Stomach (tissue), 8 donors: ENCODE measurements at regions not wholly inside any gene's neighbourhood (a gene's known extent, or its start where the extent isn't known, plus 50 kb on each side); places are given as distances from the start of the nearest gene placed in this dataset.
A peak's percentile ranks its signal among the peaks of the same experiment; 100 is the strongest.

Experiments
- DNase-seq, 2 donors: peaks; one replicate each; pipeline versions ENCODE4 v3.0.0 to v3.0.0-alpha.2; 2013 to 2019
- H3K27ac ChIP-seq, 5 donors: fragments of 200-600 bp in 4 of 5; sonication (generic) in 4 of 5; one replicate each; pipeline ENCODE4 v1.5.1; 2013 to 2019; ENCODE audit warnings: mild to moderate bottlenecking in 1 of 5, moderate library complexity in 1 of 5
- H3K27me3 ChIP-seq, 3 donors: fragments of 200-600 bp; sonication (generic); one replicate each; pipeline ENCODE4 v1.5.1; 2017 to 2019; ENCODE audit warnings: mixed run types in 1 of 3
- H3K36me3 ChIP-seq, 4 donors: fragments of 200-600 bp; sonication (generic); 1 replicate in 3 of 4; 2 replicates in 1 of 4; pipeline ENCODE4 v1.5.1; 2016 to 2019
- H3K4me1 ChIP-seq, 4 donors: fragments of 200-600 bp; sonication (generic); one replicate each; pipeline ENCODE4 v1.5.1; 2016 to 2019
- H3K4me3 ChIP-seq, 4 donors: fragments of 200-600 bp; sonication (generic) in 3 of 4; one replicate each; pipeline ENCODE4 v1.5.1; 2016 to 2019; ENCODE audit warnings: mild to moderate bottlenecking in 1 of 4
- H3K9me3 ChIP-seq, 4 donors: fragments of 200-600 bp; sonication (generic); one replicate each; pipeline ENCODE4 v1.5.1; 2016 to 2019
- CTCF ChIP-seq, 7 experiments: fragments of 450-650 bp in 4 of 7; fragments of 200-600 bp in 3 of 7; sonication (generic) in 3 of 7; IDR thresholded peaks; one replicate each; pipeline ENCODE4 v1.5.1; 2016 to 2019; ENCODE audit warnings: antibody characterized with exemption in 7 of 7, control low read depth in 2 of 7, mild to moderate bottlenecking in 1 of 7
- EP300 ChIP-seq: sonication (generic); formaldehyde crosslinking; IDR thresholded peaks from one replicate; pipeline ENCODE4 v1.6.1; 2017; ENCODE audit warnings: antibody characterized with exemption
- POLR2A ChIP-seq, 4 donors: fragments of 450-650 bp; IDR thresholded peaks; one replicate each; pipeline ENCODE4 v1.6.1; 2016; ENCODE audit warnings: antibody characterized with exemption in 4 of 4, control low read depth in 2 of 4, mild to moderate bottlenecking in 1 of 4, moderate library complexity in 1 of 4
- POLR2AphosphoS5 ChIP-seq, 3 donors: sonication (generic); formaldehyde crosslinking; IDR thresholded peaks; one replicate each; pipeline ENCODE4 v1.6.1; 2016; ENCODE audit warnings: antibody characterized with exemption in 3 of 3
- WGBS, 5 donors: extraction: QIAGEN DNeasy Blood & Tissue Kit in 3 of 5; methylation state at CpG; one replicate each; pipeline versions ENCODE4 v1.1.5 to v1.1.7; 2013 to 2018; 5-methylcytosine and 5-hydroxymethylcytosine counted together
- intact Hi-C: fragments of 100-400 bp; cut with DNase I; formaldehyde crosslinking; loops from one replicate; pipeline ENCODE4 v1.15.1; 2023; ENCODE audit warnings: low total_unique reads
- donor health status: healthy with polysubstance abuse.
- donor health status: Bipolar disorder and iron deficiency.
- donor health status: healthy.

- Histone ChIP-seq H3K9me3 (no peaks in the 10 kb centered on the region), H3K4me1 (peaks cover 0 to 5% (median 0%) of the 10 kb centered on the region in 4 donors), H3K4me3 (no peak overlapping the region), H3K27me3 (no peaks in the 10 kb centered on the region), H3K36me3 (no peaks in the 10 kb centered on the region), H3K27ac (no peak overlapping the region)
- peak; percentile 80 to 88 for DNase-seq
- 19 to 31% (median 26%) methylated on average over 8 to 11 of the region's 11 CpGs for WGBS, 5 donors
- intact Hi-C loops = loop anchor here (5.0 kb wide), 1 partner anchor 80 kb away; no protein-coding TSS in a partner anchor
- TF ChIP-seq CTCF (IDR thresholded peaks at IDR 0.05) (peak in 5 of 7 experiments; percentile 57 to 69 (median 61)), EP300 (no peak)
Measured at GRCh38 chrX:140057001-140057411, 91.7 kb upstream of the CXorf66 start.

DNA sequence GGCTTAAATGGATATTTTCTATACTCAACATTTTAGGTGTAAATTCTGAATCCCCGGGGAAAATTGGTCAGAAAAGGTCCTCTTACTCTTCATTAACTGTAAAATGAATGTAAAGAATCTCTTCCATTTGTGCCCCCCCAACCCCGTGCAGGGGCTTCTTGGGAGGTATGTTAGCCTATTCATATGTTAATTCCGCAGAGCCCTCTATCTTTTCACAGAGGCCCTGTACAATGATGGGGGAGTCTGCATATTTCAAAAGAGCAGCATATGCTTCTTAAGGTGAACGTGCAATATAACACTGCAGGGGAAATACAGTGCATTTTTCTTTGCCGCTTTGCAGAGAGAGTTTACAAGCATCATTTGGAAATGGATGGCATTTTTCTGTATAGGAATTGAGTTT lies 88.5 kb upstream of the CXorf66 start:
- intact Hi-C loops = no loop called here
- Histone ChIP-seq H3K4me3 (no peak overlapping the region), H3K27ac (no peak overlapping the region), H3K4me1 (peaks cover 0 to 5% (median 0%) of the 10 kb centered on the region in 4 donors), H3K36me3 (no peaks in the 10 kb centered on the region), H3K27me3 (no peaks in the 10 kb centered on the region), H3K9me3 (no peaks in the 10 kb centered on the region)
- no peak for DNase-seq
- WGBS, 5 donors = 31 to 42% (median 36%) methylated on average over 5 of the region's 5 CpGs
- no peak for TF ChIP-seq CTCF (IDR thresholded peaks at IDR 0.05)
- no peak for TF ChIP-seq EP300

- no peaks in the 10 kb centered on the region for H3K4me1 ChIP-seq
- H3K27me3 ChIP-seq = no peaks in the 10 kb centered on the region
- H3K4me3 ChIP-seq = no peak overlapping the region
- peak in 1 of 2 donors; percentile 32 for DNase-seq
- H3K27ac ChIP-seq = no peak overlapping the region
- no peaks in the 10 kb centered on the region for H3K36me3 ChIP-seq
- H3K9me3 ChIP-seq = no peaks in the 10 kb centered on the region
- intact Hi-C loops = no loop called here
- no peak for TF ChIP-seq POLR2AphosphoS5 (IDR thresholded peaks at IDR 0.05)
- TF ChIP-seq EP300 = no peak
- TF ChIP-seq POLR2A (IDR thresholded peaks at IDR 0.05) = no peak
- TF ChIP-seq CTCF (IDR thresholded peaks at IDR 0.05) = no peak
Measured at GRCh38 chrX:140050906-140051305, 85.6 kb upstream of the CXorf66 start.

DNA sequence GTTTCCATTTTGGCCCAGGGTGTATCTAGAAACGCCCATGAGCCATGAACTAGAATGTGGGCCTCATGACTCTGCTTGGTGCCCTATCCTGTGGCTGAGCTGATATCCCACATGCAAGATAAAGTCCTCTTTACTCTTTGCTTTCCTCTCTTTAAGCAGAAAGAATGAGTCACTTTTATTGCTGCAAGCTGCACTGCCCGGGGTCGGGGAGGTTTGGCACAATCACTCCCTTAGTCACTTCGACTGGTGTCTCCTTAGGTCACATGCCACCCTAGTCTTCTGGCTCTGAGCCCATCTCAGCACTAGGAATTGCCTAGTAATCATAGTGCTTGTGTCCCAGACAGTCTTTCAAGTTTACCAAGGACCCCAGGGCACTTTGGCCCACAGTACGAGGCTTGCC lies 75.1 kb upstream of the CXorf66 start:
- 22 to 72% (median 51%) methylated on average over 4 to 5 of the region's 5 CpGs for WGBS, 5 donors
- H3K36me3 ChIP-seq = no peaks in the 10 kb centered on the region
- TF ChIP-seq CTCF (IDR thresholded peaks at IDR 0.05) = no peak
- TF ChIP-seq POLR2AphosphoS5 (IDR thresholded peaks at IDR 0.05) = no peak
- no peak for TF ChIP-seq EP300
- TF ChIP-seq POLR2A (IDR thresholded peaks at IDR 0.05) = no peak
- no peaks in the 10 kb centered on the region for H3K27me3 ChIP-seq
- no peak overlapping the region for H3K27ac ChIP-seq
- H3K4me3 ChIP-seq = no peak overlapping the region
- peaks cover 0 to 26% (median 11%) of the 10 kb centered on the region in 4 donors for H3K9me3 ChIP-seq
- intact Hi-C loops = no loop called here
- DNase-seq = peak in 1 of 2 donors; percentile 2
- H3K4me1 ChIP-seq = no peaks in the 10 kb centered on the region
